HG02852 (cell line): ENCODE measurements at regions not wholly inside any gene's neighbourhood (a gene's known extent, or its start where the extent isn't known, plus 50 kb on each side); places are given as distances from the start of the nearest gene placed in this dataset.

Experiments used
- ATAC-seq: cut with Tn5 transposase; IDR thresholded peaks from one replicate; pipeline ENCODE4 v1.9.1; 2021; ENCODE audit warnings: mild to moderate bottlenecking, moderate library complexity; ENCODE audit not compliant: unreplicated experiment

- no peak for ATAC-seq
Observed at GRCh38 chr18:45119876-45120275, 439.2 kb downstream of the SETBP1 start.

GRCh38 chr18:45121146-45121545 is 440.5 kb downstream of the SETBP1 start:
- ATAC-seq = no peak

- ATAC-seq = no peak
Observed at GRCh38 chr18:45122506-45122905, 441.8 kb downstream of the SETBP1 start.

- ATAC-seq = no peak
Observed at GRCh38 chr18:45127405-45127804, 446.7 kb downstream of the SETBP1 start.

- ATAC-seq = no peak
Observed at GRCh38 chr18:45133276-45133675, 452.6 kb downstream of the SETBP1 start.

GRCh38 chr18:45136381-45137086 is 455.8 kb downstream of the SETBP1 start:
- ATAC-seq = no peak

GRCh38 chr18:45137087-45137419 is 456.4 kb downstream of the SETBP1 start:
- no peak for ATAC-seq

- ATAC-seq = no peak
Observed at GRCh38 chr18:45139478-45139877, 458.8 kb downstream of the SETBP1 start.

- no peak for ATAC-seq
Observed at GRCh38 chr18:45142868-45143267, 462.2 kb downstream of the SETBP1 start.

GRCh38 chr18:45149712-45150111 is 465.6 kb upstream of the SLC14A2 start:
- no peak for ATAC-seq

GRCh38 chr18:45151645-45152044 is 463.6 kb upstream of the SLC14A2 start:
- no peak for ATAC-seq

GRCh38 chr18:45155526-45155925 is 459.8 kb upstream of the SLC14A2 start:
- no peak for ATAC-seq

GRCh38 chr18:45156946-45157345 is 458.3 kb upstream of the SLC14A2 start:
- ATAC-seq = no peak

- no peak for ATAC-seq
Observed at GRCh38 chr18:45157576-45157975, 457.7 kb upstream of the SLC14A2 start.

- ATAC-seq = peak; percentile 63
Observed at GRCh38 chr18:45161850-45162249, 453.4 kb upstream of the SLC14A2 start.

GRCh38 chr18:45163871-45164270 is 451.4 kb upstream of the SLC14A2 start:
- ATAC-seq = no peak

- no peak for ATAC-seq
Observed at GRCh38 chr18:45164551-45164950, 450.7 kb upstream of the SLC14A2 start.

GRCh38 chr18:45165176-45165713 is 450.0 kb upstream of the SLC14A2 start:
- ATAC-seq = no peak

GRCh38 chr18:45165871-45166270 is 449.4 kb upstream of the SLC14A2 start:
- no peak for ATAC-seq

- ATAC-seq = no peak
Observed at GRCh38 chr18:45166341-45166835, 448.9 kb upstream of the SLC14A2 start.

- peak; percentile 41 for ATAC-seq
Observed at GRCh38 chr18:45166836-45167551, 448.3 kb upstream of the SLC14A2 start.

GRCh38 chr18:45167631-45168280 is 447.5 kb upstream of the SLC14A2 start:
- no peak for ATAC-seq
